Fibroblast of lung (primary cell): ENCODE measurements at regions not wholly inside any gene's neighbourhood (a gene's known extent, or its start where the extent isn't known, plus 50 kb on each side); places are given as distances from the start of the nearest gene placed in this dataset.

ENCODE experiments used
- DNase-seq, 2 donors: peaks; one replicate each; pipeline versions ENCODE4 v3.0.0 to v3.0.0-alpha.2; 2010; ENCODE audit warnings: low read depth in 2 of 2
- H2AFZ ChIP-seq: 2 replicates; pipeline ENCODE4 v1.5.1; 2012; ENCODE audit warnings: low read length, control low read depth, inconsistent platforms
- H3K27ac ChIP-seq: 2 replicates; pipeline ENCODE4 v1.5.1; 2011; ENCODE audit warnings: low read length, control low read depth; ENCODE audit not compliant: insufficient read depth
- H3K27me3 ChIP-seq: 2 replicates; pipeline ENCODE4 v1.5.1; 2011; ENCODE audit warnings: mild to moderate bottlenecking, low read length; ENCODE audit not compliant: control insufficient read depth, insufficient read depth
- H3K36me3 ChIP-seq: 2 replicates; pipeline ENCODE4 v1.5.1; 2011; ENCODE audit warnings: low read length; ENCODE audit not compliant: control insufficient read depth, insufficient read depth
- H3K4me1 ChIP-seq: 2 replicates; pipeline ENCODE4 v1.5.1; 2011; ENCODE audit warnings: low read length; ENCODE audit not compliant: control insufficient read depth, insufficient read depth; ENCODE audit errors: extremely low read depth
- H3K4me2 ChIP-seq: 2 replicates; pipeline ENCODE4 v1.5.1; 2011; ENCODE audit warnings: low read length, control low read depth; ENCODE audit not compliant: insufficient read depth; ENCODE audit errors: extremely low read depth
- H3K4me3 ChIP-seq, 4 experiments: fragments of 200-600 bp in 1 of 4; sonication (generic) in 1 of 4; replicated peaks in 1 of 4; 2 replicates each; pipeline ENCODE4 v1.5.1; 2011 to 2016; ENCODE audit warnings: low read length in 4 of 4, low read depth in 3 of 4, mild to moderate bottlenecking in 3 of 4, control low read depth in 2 of 4, inconsistent platforms in 1 of 4, mixed read lengths in 1 of 4; ENCODE audit not compliant: insufficient read depth in 1 of 4; ENCODE audit errors: control extremely low read depth in 1 of 4
- H3K79me2 ChIP-seq: 2 replicates; pipeline ENCODE4 v1.5.1; 2012; ENCODE audit warnings: mild to moderate bottlenecking, low read length, inconsistent platforms; ENCODE audit not compliant: control insufficient read depth, insufficient read depth
- H3K9ac ChIP-seq: 2 replicates; pipeline ENCODE4 v1.5.1; 2011; ENCODE audit warnings: mild to moderate bottlenecking, low read length, control low read depth; ENCODE audit not compliant: insufficient read depth
- H3K9me3 ChIP-seq: 2 replicates; pipeline ENCODE4 v1.5.1; 2012; ENCODE audit warnings: low read depth, low read length; ENCODE audit not compliant: control insufficient read depth, insufficient read depth
- H4K20me1 ChIP-seq: 2 replicates; pipeline ENCODE4 v1.5.1; 2011; ENCODE audit warnings: low read length; ENCODE audit not compliant: control insufficient read depth, insufficient read depth; ENCODE audit errors: extremely low read depth
- CTCF ChIP-seq, 2 donors: IDR thresholded peaks in 1 of 2; conservative IDR thresholded peaks in 1 of 2; 1 replicate in 1 of 2; 2 replicates in 1 of 2; pipeline ENCODE4 v1.5.1; 2011 to 2012; ENCODE audit warnings: low read length in 2 of 2, control low read depth in 1 of 2, inconsistent platforms in 1 of 2, low read depth in 1 of 2, mild to moderate bottlenecking in 1 of 2
- EZH2 ChIP-seq: IDR thresholded peaks from 2 replicates; pipeline ENCODE4 v1.5.1; 2012; ENCODE audit warnings: low read length, control low read depth, mild to moderate bottlenecking; ENCODE audit errors: missing control alignments

- H3K27ac ChIP-seq, result no peak overlapping the region
- no peaks in the 10 kb centered on the region for H3K4me1 ChIP-seq
- H3K36me3 ChIP-seq, result no peaks in the 10 kb centered on the region
- no peak overlapping the region for H3K4me3 ChIP-seq
- H3K27me3 ChIP-seq, result no peaks in the 10 kb centered on the region
- H3K9me3 ChIP-seq, result no peaks in the 10 kb centered on the region
- DNase-seq, result no peak
- H2AFZ ChIP-seq, result no peak overlapping the region
- no peak for TF ChIP-seq CTCF (conservative IDR thresholded peaks at IDR 0.05 in 1 of 2, IDR thresholded peaks at IDR 0.05 in 1 of 2; ENCODE audit: low read depth in 1 of 2, low read length in 2 of 2)
- no peak for TF ChIP-seq EZH2
- H3K4me2 ChIP-seq, result no peak overlapping the region
- no peaks in the 10 kb centered on the region for H3K79me2 ChIP-seq
- H3K9ac ChIP-seq, result no peak overlapping the region
- H4K20me1 ChIP-seq, result no peaks in the 10 kb centered on the region
These were observed 322.1 kb upstream of the NT5E start for GRCh38 chr6:85127696-85128243.

DNA sequence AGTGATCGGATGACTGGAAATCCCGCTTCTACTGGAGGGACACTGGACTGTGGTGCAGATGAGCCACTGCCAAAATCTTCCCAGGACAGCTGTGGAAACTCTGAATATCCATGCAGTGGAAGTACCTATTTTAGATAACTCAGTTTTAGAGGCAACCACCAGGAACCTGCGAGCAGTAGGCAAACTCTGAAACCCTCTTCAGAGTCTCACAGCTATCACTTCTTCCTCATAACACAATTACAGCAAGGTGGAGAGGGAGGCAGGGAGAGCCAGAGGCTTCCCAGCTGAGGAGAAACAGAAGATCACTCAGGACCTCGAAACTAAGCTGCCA is 322.8 kb upstream of the NT5E start:
- no peaks in the 10 kb centered on the region for H3K79me2 ChIP-seq
- H2AFZ ChIP-seq, result peak overlapping the region; percentile 65
- no peaks in the 10 kb centered on the region for H3K36me3 ChIP-seq
- H3K9me3 ChIP-seq, result no peaks in the 10 kb centered on the region
- H3K4me3 ChIP-seq, result no peak overlapping the region
- no peak for TF ChIP-seq CTCF (conservative IDR thresholded peaks at IDR 0.05 in 1 of 2, IDR thresholded peaks at IDR 0.05 in 1 of 2; ENCODE audit: low read depth in 1 of 2, low read length in 2 of 2)
- H4K20me1 ChIP-seq, result no peaks in the 10 kb centered on the region
- no peaks in the 10 kb centered on the region for H3K27me3 ChIP-seq
- no peak for DNase-seq
- H3K4me2 ChIP-seq, result no peak overlapping the region
- H3K4me1 ChIP-seq, result no peaks in the 10 kb centered on the region
- no peak overlapping the region for H3K27ac ChIP-seq
- H3K9ac ChIP-seq, result no peak overlapping the region

DNA sequence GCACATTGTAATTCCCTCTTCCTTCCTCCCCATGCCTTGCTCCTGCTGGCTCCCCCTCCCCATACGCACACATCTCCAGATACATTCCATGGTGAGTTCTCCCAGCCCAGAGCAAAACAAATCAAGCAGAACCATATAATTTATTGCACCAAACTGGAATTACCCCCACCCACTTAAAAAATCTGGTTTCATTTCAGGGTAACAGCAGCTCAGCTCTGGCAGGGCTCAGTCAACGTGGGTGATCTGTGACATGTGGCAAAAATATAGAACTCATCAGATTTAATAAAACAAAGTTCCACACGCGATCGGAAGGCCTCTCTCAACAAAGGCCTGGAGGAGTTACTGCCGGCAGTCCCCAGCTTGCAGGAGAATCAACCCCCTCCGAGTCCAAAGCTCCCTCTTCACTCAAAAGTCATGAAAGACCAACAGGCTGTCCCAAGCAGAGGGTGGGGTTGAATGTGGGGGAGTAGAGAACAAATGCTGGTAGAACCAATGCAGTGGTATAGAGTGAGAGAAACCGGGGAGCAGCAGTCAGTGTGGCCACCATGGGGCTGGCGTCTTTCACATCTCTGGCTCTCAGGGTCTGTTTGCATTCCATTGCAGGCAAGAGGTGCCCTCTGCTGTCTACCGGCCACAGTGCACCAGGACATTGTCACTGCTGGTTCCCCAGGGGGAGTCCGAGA is 323.3 kb upstream of the NT5E start:
- Histone ChIP-seq H2AFZ (peak overlapping the region; percentile 65), H3K79me2 (no peaks in the 10 kb centered on the region), H3K36me3 (no peaks in the 10 kb centered on the region), H3K4me2 (peak overlapping the region; percentile 33), H3K4me3 (no peak overlapping the region), H3K4me1 (no peaks in the 10 kb centered on the region), H4K20me1 (no peaks in the 10 kb centered on the region), H3K9ac (no peak overlapping the region), H3K27me3 (no peaks in the 10 kb centered on the region), H3K9me3 (no peaks in the 10 kb centered on the region), H3K27ac (no peak overlapping the region)
- TF ChIP-seq EZH2 (no peak), CTCF (conservative IDR thresholded peaks at IDR 0.05 in 1 of 2, IDR thresholded peaks at IDR 0.05 in 1 of 2; ENCODE audit: low read depth in 1 of 2, low read length in 2 of 2) (peak; percentile 61 to 64)
- peak; percentile 15 to 51 for DNase-seq
